ENCODE measurements at regions not wholly inside any gene's neighbourhood (a gene's known extent, or its start where the extent isn't known, plus 50 kb on each side); places are given as distances from the start of the nearest gene placed in this dataset.

DNA sequence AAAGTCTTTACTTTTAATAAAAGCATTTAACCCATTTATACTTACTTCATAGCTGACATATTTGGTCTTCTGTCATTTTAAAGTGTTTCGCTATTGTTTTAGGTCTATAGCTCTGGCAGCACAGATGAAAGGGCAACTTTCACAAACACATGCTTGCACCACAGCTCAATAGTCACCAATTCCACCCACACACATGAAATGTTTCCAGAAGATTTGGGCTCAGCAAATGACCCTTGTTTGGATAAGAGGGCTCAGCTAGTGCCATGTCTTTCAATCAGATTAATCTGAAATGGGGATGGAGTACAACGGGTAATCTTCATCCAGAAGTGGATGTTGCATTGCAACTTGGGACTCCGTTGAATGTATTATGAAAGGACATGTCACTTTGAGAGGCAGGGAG lies 176.0 kb downstream of the FGF18 start:
- TF ChIP-seq CTCF (IDR thresholded peaks at IDR 0.05; ENCODE audit: insufficient read depth, low read length) = no peak
- TF ChIP-seq GABPA (IDR thresholded peaks at IDR 0.05; ENCODE audit: low read depth) = no peak

Data from HL-60 (cell line).